ENCODE measurements at regions not wholly inside any gene's neighbourhood (a gene's known extent, or its start where the extent isn't known, plus 50 kb on each side); places are given as distances from the start of the nearest gene placed in this dataset.

GRCh38 chr6:140401761-140402160 is 1027.3 kb upstream of the CITED2 start:
- Histone ChIP-seq H3K9me3 (ENCODE audit: control insufficient read depth in 5 of 5, low read length in 5 of 5) (peaks cover 0 to 13% (median 8%) of the 10 kb centered on the region in 5 donors), H3K9ac (ENCODE audit: low read length in 5 of 5) (no peak overlapping the region), H3K27me3 (ENCODE audit: control insufficient read depth in 5 of 5, insufficient read depth in 4 of 5, low read length in 5 of 5) (no peaks in the 10 kb centered on the region), H3K4me1 (ENCODE audit: control insufficient read depth in 5 of 5, insufficient read depth in 5 of 5, low read length in 5 of 5) (no peaks in the 10 kb centered on the region), H3K27ac (ENCODE audit: low read depth, low read length) (no peak overlapping the region), H3K36me3 (ENCODE audit: control insufficient read depth in 5 of 5, insufficient read depth in 5 of 5, low read length in 5 of 5) (no peaks in the 10 kb centered on the region), H3K4me3 (ENCODE audit: low read depth in 1 of 5, low read length in 5 of 5) (no peak overlapping the region)

GRCh38 chr6:140398076-140398475 is 1023.6 kb upstream of the CITED2 start:
- Histone ChIP-seq H3K36me3 (ENCODE audit: control insufficient read depth in 5 of 5, insufficient read depth in 5 of 5, low read length in 5 of 5) (no peaks in the 10 kb centered on the region), H3K4me3 (ENCODE audit: low read depth in 1 of 5, low read length in 5 of 5) (no peak overlapping the region), H3K9ac (ENCODE audit: low read length in 5 of 5) (no peak overlapping the region), H3K27me3 (ENCODE audit: control insufficient read depth in 5 of 5, insufficient read depth in 4 of 5, low read length in 5 of 5) (no peaks in the 10 kb centered on the region), H3K9me3 (ENCODE audit: control insufficient read depth in 5 of 5, low read length in 5 of 5) (no peaks in the 10 kb centered on the region), H3K27ac (ENCODE audit: low read depth, low read length) (no peak overlapping the region), H3K4me1 (ENCODE audit: control insufficient read depth in 5 of 5, insufficient read depth in 5 of 5, low read length in 5 of 5) (peaks cover 0 to 7% (median 0%) of the 10 kb centered on the region in 5 donors)

- H3K4me3 ChIP-seq (ENCODE audit: low read depth in 1 of 5, low read length in 5 of 5): no peak overlapping the region
- H3K4me1 ChIP-seq (ENCODE audit: control insufficient read depth in 5 of 5, insufficient read depth in 5 of 5, low read length in 5 of 5): peaks cover 0 to 7% (median 0%) of the 10 kb centered on the region in 5 donors
- H3K27ac ChIP-seq (ENCODE audit: low read depth, low read length): no peak overlapping the region
- H3K36me3 ChIP-seq (ENCODE audit: control insufficient read depth in 5 of 5, insufficient read depth in 5 of 5, low read length in 5 of 5): no peaks in the 10 kb centered on the region
- no peaks in the 10 kb centered on the region for H3K9me3 ChIP-seq (ENCODE audit: control insufficient read depth in 5 of 5, low read length in 5 of 5)
- H3K9ac ChIP-seq (ENCODE audit: low read length in 5 of 5): no peak overlapping the region
- no peaks in the 10 kb centered on the region for H3K27me3 ChIP-seq (ENCODE audit: control insufficient read depth in 5 of 5, insufficient read depth in 4 of 5, low read length in 5 of 5)
These were observed 1022.7 kb upstream of the CITED2 start for GRCh38 chr6:140397106-140397505.

GRCh38 chr6:140393665-140394540 is 1019.5 kb upstream of the CITED2 start:
- Histone ChIP-seq H3K36me3 (ENCODE audit: control insufficient read depth in 5 of 5, insufficient read depth in 5 of 5, low read length in 5 of 5) (no peaks in the 10 kb centered on the region), H3K27me3 (ENCODE audit: control insufficient read depth in 5 of 5, insufficient read depth in 4 of 5, low read length in 5 of 5) (no peaks in the 10 kb centered on the region), H3K27ac (ENCODE audit: low read depth, low read length) (no peak overlapping the region), H3K9me3 (ENCODE audit: control insufficient read depth in 5 of 5, low read length in 5 of 5) (no peaks in the 10 kb centered on the region), H3K4me3 (ENCODE audit: low read depth in 1 of 5, low read length in 5 of 5) (no peak overlapping the region), H3K9ac (ENCODE audit: low read length in 5 of 5) (no peak overlapping the region), H3K4me1 (ENCODE audit: control insufficient read depth in 5 of 5, insufficient read depth in 5 of 5, low read length in 5 of 5) (peaks cover 0 to 7% (median 0%) of the 10 kb centered on the region in 5 donors)

GRCh38 chr6:140388815-140389214 is 1014.4 kb upstream of the CITED2 start:
- no peaks in the 10 kb centered on the region for H3K36me3 ChIP-seq (ENCODE audit: control insufficient read depth in 5 of 5, insufficient read depth in 5 of 5, low read length in 5 of 5)
- no peaks in the 10 kb centered on the region for H3K27me3 ChIP-seq (ENCODE audit: control insufficient read depth in 5 of 5, insufficient read depth in 4 of 5, low read length in 5 of 5)
- H3K4me3 ChIP-seq (ENCODE audit: low read depth in 1 of 5, low read length in 5 of 5): no peak overlapping the region
- H3K9ac ChIP-seq (ENCODE audit: low read length in 5 of 5): no peak overlapping the region
- no peak overlapping the region for H3K27ac ChIP-seq (ENCODE audit: low read depth, low read length)
- peaks cover 0 to 3% (median 0%) of the 10 kb centered on the region in 5 donors for H3K9me3 ChIP-seq (ENCODE audit: control insufficient read depth in 5 of 5, low read length in 5 of 5)
- peaks cover 0 to 5% (median 0%) of the 10 kb centered on the region in 5 donors for H3K4me1 ChIP-seq (ENCODE audit: control insufficient read depth in 5 of 5, insufficient read depth in 5 of 5, low read length in 5 of 5)

GRCh38 chr6:140388192-140388802 is 1013.8 kb upstream of the CITED2 start:
- H3K36me3 ChIP-seq (ENCODE audit: control insufficient read depth in 5 of 5, insufficient read depth in 5 of 5, low read length in 5 of 5): no peaks in the 10 kb centered on the region
- no peak overlapping the region for H3K27ac ChIP-seq (ENCODE audit: low read depth, low read length)
- peaks cover 0 to under 1% (median 0%) of the 10 kb centered on the region in 5 donors for H3K4me1 ChIP-seq (ENCODE audit: control insufficient read depth in 5 of 5, insufficient read depth in 5 of 5, low read length in 5 of 5)
- H3K27me3 ChIP-seq (ENCODE audit: control insufficient read depth in 5 of 5, insufficient read depth in 4 of 5, low read length in 5 of 5): no peaks in the 10 kb centered on the region
- no peak overlapping the region for H3K9ac ChIP-seq (ENCODE audit: low read length in 5 of 5)
- no peak overlapping the region for H3K4me3 ChIP-seq (ENCODE audit: low read depth in 1 of 5, low read length in 5 of 5)
- peaks cover 0 to 3% (median 0%) of the 10 kb centered on the region in 5 donors for H3K9me3 ChIP-seq (ENCODE audit: control insufficient read depth in 5 of 5, low read length in 5 of 5)

- no peaks in the 10 kb centered on the region for H3K4me1 ChIP-seq (ENCODE audit: control insufficient read depth in 5 of 5, insufficient read depth in 5 of 5, low read length in 5 of 5)
- peaks cover 0 to 3% (median 0%) of the 10 kb centered on the region in 5 donors for H3K9me3 ChIP-seq (ENCODE audit: control insufficient read depth in 5 of 5, low read length in 5 of 5)
- no peak overlapping the region for H3K9ac ChIP-seq (ENCODE audit: low read length in 5 of 5)
- H3K27ac ChIP-seq (ENCODE audit: low read depth, low read length): no peak overlapping the region
- H3K36me3 ChIP-seq (ENCODE audit: control insufficient read depth in 5 of 5, insufficient read depth in 5 of 5, low read length in 5 of 5): no peaks in the 10 kb centered on the region
- no peaks in the 10 kb centered on the region for H3K27me3 ChIP-seq (ENCODE audit: control insufficient read depth in 5 of 5, insufficient read depth in 4 of 5, low read length in 5 of 5)
- no peak overlapping the region for H3K4me3 ChIP-seq (ENCODE audit: low read depth in 1 of 5, low read length in 5 of 5)
These were observed 1011.2 kb upstream of the CITED2 start for GRCh38 chr6:140385679-140386078.

- no peak overlapping the region for H3K27ac ChIP-seq (ENCODE audit: low read depth, low read length)
- H3K9me3 ChIP-seq (ENCODE audit: control insufficient read depth in 5 of 5, low read length in 5 of 5): peaks cover 0 to 3% (median 0%) of the 10 kb centered on the region in 5 donors
- H3K9ac ChIP-seq (ENCODE audit: low read length in 5 of 5): no peak overlapping the region
- no peaks in the 10 kb centered on the region for H3K36me3 ChIP-seq (ENCODE audit: control insufficient read depth in 5 of 5, insufficient read depth in 5 of 5, low read length in 5 of 5)
- H3K4me1 ChIP-seq (ENCODE audit: control insufficient read depth in 5 of 5, insufficient read depth in 5 of 5, low read length in 5 of 5): no peaks in the 10 kb centered on the region
- H3K27me3 ChIP-seq (ENCODE audit: control insufficient read depth in 5 of 5, insufficient read depth in 4 of 5, low read length in 5 of 5): no peaks in the 10 kb centered on the region
- no peak overlapping the region for H3K4me3 ChIP-seq (ENCODE audit: low read depth in 1 of 5, low read length in 5 of 5)
These were observed 1007.9 kb upstream of the CITED2 start for GRCh38 chr6:140382355-140382754.

- H3K27ac ChIP-seq (ENCODE audit: low read depth, low read length): no peak overlapping the region
- H3K4me3 ChIP-seq (ENCODE audit: low read depth in 1 of 5, low read length in 5 of 5): no peak overlapping the region
- no peaks in the 10 kb centered on the region for H3K4me1 ChIP-seq (ENCODE audit: control insufficient read depth in 5 of 5, insufficient read depth in 5 of 5, low read length in 5 of 5)
- no peak overlapping the region for H3K9ac ChIP-seq (ENCODE audit: low read length in 5 of 5)
- no peaks in the 10 kb centered on the region for H3K36me3 ChIP-seq (ENCODE audit: control insufficient read depth in 5 of 5, insufficient read depth in 5 of 5, low read length in 5 of 5)
- peaks cover 0 to 3% (median 0%) of the 10 kb centered on the region in 5 donors for H3K9me3 ChIP-seq (ENCODE audit: control insufficient read depth in 5 of 5, low read length in 5 of 5)
- no peaks in the 10 kb centered on the region for H3K27me3 ChIP-seq (ENCODE audit: control insufficient read depth in 5 of 5, insufficient read depth in 4 of 5, low read length in 5 of 5)
These were observed 1006.2 kb upstream of the CITED2 start for GRCh38 chr6:140380427-140381218.
